RWPE1 (cell line): ENCODE measurements at regions not wholly inside any gene's neighbourhood (a gene's known extent, or its start where the extent isn't known, plus 50 kb on each side); places are given as distances from the start of the nearest gene placed in this dataset.

Experiments
- CTCF ChIA-PET: fragments of 350-600 bp; sonication (Branson Sonifier 250); formaldehyde crosslinking; extraction: SDS; loops from one replicate; lab custom pipeline; 2021; lab: Yijun Ruan, JAX
- POLR2A ChIA-PET: fragments of 400-600 bp; formaldehyde crosslinking; extraction: SDS; loops from one replicate; lab custom pipeline; 2020; ENCODE audit warnings: antibody characterized with exemption; ENCODE audit not compliant: low non-redundant PET; lab: Yijun Ruan, JAX
- DNase-seq: peaks from one replicate; pipeline ENCODE4 v3.0.0; 2012; ENCODE audit warnings: low spot score
- H3K27ac ChIP-seq: fragments of 450-650 bp; 2 replicates; pipeline ENCODE4 v1.5.1; 2017
- TF ChIP-seq, protein P1 (sequence below): fragments of 450-650 bp; conservative IDR thresholded peaks from 2 replicates; pipeline ENCODE4 v1.5.1; 2017; ENCODE audit warnings: low read depth, mild to moderate bottlenecking

DNA sequence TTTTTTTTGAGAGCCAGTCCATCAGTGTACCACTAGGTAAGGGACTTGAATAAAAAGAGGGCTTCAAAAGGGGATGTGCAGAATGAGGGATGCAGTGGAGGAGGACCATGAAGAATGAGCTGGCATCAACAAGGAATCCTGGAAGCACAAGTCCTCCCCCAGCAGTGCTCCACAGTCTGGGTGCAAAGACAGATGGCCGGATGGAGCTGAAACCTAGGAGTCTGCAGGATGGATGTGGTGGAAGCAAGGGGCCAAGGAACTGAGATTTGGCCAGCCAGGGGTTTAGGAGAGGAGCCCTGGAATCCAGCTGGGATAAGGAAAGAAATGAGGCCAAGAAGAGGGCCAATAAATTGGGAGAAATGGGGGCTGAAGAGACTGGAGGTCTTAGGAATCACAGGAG lies 51.8 kb upstream of the RAB6C start:
- POLR2A ChIA-PET: no interaction called here
- H3K27ac ChIP-seq: no peak overlapping the region
- CTCF ChIA-PET: no interaction called here
- TF ChIP-seq, protein P1, sequence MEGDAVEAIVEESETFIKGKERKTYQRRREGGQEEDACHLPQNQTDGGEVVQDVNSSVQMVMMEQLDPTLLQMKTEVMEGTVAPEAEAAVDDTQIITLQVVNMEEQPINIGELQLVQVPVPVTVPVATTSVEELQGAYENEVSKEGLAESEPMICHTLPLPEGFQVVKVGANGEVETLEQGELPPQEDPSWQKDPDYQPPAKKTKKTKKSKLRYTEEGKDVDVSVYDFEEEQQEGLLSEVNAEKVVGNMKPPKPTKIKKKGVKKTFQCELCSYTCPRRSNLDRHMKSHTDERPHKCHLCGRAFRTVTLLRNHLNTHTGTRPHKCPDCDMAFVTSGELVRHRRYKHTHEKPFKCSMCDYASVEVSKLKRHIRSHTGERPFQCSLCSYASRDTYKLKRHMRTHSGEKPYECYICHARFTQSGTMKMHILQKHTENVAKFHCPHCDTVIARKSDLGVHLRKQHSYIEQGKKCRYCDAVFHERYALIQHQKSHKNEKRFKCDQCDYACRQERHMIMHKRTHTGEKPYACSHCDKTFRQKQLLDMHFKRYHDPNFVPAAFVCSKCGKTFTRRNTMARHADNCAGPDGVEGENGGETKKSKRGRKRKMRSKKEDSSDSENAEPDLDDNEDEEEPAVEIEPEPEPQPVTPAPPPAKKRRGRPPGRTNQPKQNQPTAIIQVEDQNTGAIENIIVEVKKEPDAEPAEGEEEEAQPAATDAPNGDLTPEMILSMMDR: no peak
- no peak for DNase-seq

DNA sequence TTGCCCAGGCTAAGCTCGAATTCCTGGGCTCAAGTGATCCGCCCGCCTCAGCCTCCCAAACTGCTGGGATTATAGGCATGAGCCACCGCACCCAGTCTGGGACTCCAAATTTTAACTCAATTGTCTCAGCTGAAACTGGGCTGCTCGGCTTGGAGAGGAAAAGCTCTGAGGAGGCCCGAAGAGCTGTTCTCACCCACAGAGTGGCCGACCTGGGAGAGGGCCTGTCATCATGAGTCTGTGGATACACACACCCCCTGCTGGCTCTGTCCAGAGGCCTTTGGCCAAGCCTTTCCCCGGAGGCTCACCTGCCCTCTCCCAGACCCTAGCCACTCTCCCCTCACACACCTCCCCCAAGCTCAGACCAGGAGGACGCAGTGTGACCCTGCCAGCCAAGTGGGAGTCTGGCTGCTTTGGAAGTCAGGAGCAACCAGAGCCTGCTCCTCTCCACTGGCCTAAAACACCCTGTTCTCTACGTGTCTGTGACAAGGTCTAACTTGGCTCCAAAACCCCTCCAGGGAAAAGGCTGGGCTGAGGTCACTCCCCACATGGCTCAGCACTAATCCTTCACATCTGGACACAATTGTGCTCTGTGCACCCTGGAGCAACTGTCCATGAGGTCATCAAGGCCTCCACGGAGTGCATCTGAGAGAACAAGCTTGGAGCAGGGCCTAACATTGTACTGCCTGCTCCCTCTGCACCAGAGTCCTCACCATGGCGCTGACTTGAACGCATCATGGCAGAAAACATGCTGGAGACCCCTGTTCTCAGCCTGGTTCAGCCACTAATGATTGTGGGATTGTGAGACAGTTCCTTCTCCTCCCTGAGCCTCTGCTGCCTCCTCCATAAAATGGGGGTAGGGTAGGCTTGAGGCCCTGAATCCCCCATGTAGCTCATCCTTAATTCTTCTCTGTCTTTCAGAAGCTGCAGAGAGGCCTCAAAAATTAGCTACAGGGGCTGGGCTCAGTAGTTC lies 49.9 kb upstream of the RAB6C start:
- POLR2A ChIA-PET: no interaction called here
- TF ChIP-seq, protein P1: no peak
- no peak for DNase-seq
- peak overlapping the region; percentile 19; the same call in 1 of the 2 replicates for H3K27ac ChIP-seq
- CTCF ChIA-PET: interaction anchor here (0.8 kb wide), 1 partner anchor 203 kb away, joined by 4 read pairs; no protein-coding TSS in a partner anchor
